ENCODE measurements at regions not wholly inside any gene's neighbourhood (a gene's known extent, or its start where the extent isn't known, plus 50 kb on each side); places are given as distances from the start of the nearest gene placed in this dataset.

DNA sequence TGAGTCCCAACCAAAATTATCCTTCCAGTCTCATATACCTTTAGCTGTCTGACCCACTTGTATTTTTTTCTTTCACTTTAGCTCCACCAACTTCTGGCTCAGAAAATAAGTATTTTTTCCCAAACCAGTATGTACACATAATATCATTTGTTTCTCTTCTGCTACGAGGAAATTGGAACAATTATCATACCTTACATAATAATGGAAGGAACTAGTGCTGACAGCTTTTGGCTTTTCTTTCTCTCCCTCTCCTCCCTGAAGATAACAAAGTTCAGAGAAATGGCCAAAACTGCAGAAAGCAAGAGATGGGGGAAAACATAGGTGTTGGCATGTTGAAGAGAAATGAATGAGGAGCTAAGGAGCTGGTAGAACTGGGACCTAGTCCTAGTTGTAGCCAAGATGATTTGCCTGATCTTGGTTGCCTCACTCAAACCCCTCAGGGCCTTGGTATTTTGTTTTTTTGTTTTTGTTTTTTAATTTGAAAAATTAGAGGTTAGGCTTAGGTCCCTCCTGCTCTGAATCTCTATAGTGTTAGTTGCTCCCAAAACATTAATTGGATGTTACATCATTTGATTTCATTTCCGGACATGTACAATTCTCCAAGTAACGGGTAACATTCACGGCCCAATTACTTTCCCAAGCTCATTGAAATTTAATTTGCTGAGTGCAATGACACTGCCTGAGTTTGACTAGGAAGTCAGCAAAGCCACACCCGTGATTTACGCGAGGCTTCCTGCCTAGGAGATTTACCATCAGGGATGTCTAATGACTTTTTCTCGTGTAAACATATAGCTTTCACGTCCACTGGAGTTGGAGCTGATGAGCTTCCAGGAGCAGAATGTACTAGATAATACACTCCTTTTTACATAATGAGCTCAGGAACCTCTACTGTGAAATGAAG, 291.6 kb downstream of the TLE1 start:
- TF ChIP-seq SMARCA5 (IDR thresholded peaks at IDR 0.05) (no peak), BACH1 (IDR thresholded peaks at IDR 0.05; ENCODE audit: borderline replicate concordance) (no peak)
- TF ChIP-seq, protein P1, sequence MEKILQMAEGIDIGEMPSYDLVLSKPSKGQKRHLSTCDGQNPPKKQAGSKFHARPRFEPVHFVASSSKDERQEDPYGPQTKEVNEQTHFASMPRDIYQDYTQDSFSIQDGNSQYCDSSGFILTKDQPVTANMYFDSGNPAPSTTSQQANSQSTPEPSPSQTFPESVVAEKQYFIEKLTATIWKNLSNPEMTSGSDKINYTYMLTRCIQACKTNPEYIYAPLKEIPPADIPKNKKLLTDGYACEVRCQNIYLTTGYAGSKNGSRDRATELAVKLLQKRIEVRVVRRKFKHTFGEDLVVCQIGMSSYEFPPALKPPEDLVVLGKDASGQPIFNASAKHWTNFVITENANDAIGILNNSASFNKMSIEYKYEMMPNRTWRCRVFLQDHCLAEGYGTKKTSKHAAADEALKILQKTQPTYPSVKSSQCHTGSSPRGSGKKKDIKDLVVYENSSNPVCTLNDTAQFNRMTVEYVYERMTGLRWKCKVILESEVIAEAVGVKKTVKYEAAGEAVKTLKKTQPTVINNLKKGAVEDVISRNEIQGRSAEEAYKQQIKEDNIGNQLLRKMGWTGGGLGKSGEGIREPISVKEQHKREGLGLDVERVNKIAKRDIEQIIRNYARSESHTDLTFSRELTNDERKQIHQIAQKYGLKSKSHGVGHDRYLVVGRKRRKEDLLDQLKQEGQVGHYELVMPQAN (conservative IDR thresholded peaks at IDR 0.05) = no peak
- Histone ChIP-seq H3K79me2 (ENCODE audit: control insufficient read depth, insufficient read depth, low read length) (no peaks in the 10 kb centered on the region), H3K9me3 (replicated peaks; ENCODE audit: control insufficient read depth, insufficient read depth, low read length) (no peaks in the 10 kb centered on the region), H3K4me2 (ENCODE audit: control insufficient read depth, insufficient read depth) (no peak overlapping the region), H3K27ac (ENCODE audit: control insufficient read depth, insufficient read depth) (no peak overlapping the region), H3K36me3 (ENCODE audit: control insufficient read depth in 2 of 2, insufficient read depth in 2 of 2, low read length in 1 of 2) (no peaks in the 10 kb centered on the region), H3K9ac (ENCODE audit: control insufficient read depth, insufficient read depth, low read length) (no peak overlapping the region), H4K20me1 (ENCODE audit: control insufficient read depth, insufficient read depth) (no peaks in the 10 kb centered on the region), H2AFZ (ENCODE audit: control insufficient read depth, low read depth, low read length) (no peak overlapping the region), H3K4me1 (ENCODE audit: control insufficient read depth, insufficient read depth, low read length) (no peaks in the 10 kb centered on the region), H3K4me3 (no peak overlapping the region), H3K27me3 (replicated peaks in 1 of 2; ENCODE audit: control insufficient read depth in 2 of 2, insufficient read depth in 2 of 2, low read length in 1 of 2) (no peaks in the 10 kb centered on the region)
- in situ Hi-C loops (cut with MboI) (no loop called here), intact Hi-C loops (cut with micrococcal nuclease; ENCODE audit: unreplicated experiment) (no loop called here)
- POLR2A ChIA-PET = no interaction called here
- RAD21 ChIA-PET (ENCODE audit: unreplicated experiment) = no interaction called here
- WGBS (ENCODE audit: insufficient coverage, insufficient replicate concordance, low lambda C conversion rate, missing lambda C conversion rate) = 34% methylated on average over 9 of the region's 9 CpGs
- SMC1A ChIA-PET (ENCODE audit: uncharacterized antibody, unreplicated experiment) = no interaction called here
- ATAC-seq (no peak), DNase-seq (ENCODE audit: low read depth, low spot score) (no peak), FAIRE-seq (no peak)
- CTCF ChIA-PET = interaction anchor here (0.7 kb wide), 1 partner anchor 278 kb away, joined by 3 read pairs; no protein-coding TSS in a partner anchor
- no TSS peak for BruUV-seq (replicated peaks)

DNA sequence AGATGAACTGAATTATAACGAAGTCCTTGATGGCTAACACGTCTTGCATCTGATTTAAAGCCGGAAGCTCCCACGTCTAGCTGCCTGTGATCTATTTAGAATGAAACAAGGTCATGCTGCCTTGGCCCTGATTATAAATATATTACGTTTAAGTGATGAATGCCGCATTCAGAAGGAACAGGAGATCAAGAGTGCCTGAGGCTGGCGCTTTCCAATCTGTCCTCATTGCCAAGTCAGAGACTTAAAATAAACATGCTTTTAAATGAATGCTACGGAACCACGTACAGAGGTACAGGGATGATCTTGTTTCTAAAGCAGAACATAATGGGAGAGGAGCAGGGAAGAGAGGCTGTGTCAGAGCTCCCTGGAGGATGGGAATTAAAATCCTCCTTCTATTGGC, 292.8 kb downstream of the TLE1 start:
- CTCF ChIA-PET = no interaction called here
- intact Hi-C loops (cut with micrococcal nuclease; ENCODE audit: unreplicated experiment) = no loop called here
- TF ChIP-seq POU2F2 (IDR thresholded peaks at IDR 0.05; ENCODE audit: borderline replicate concordance, low read depth, low read length) = no peak
- TF ChIP-seq USF2 (IDR thresholded peaks at IDR 0.05; ENCODE audit: borderline replicate concordance, low read depth, low read length) = no peak
- no peak for TF ChIP-seq MEF2B (IDR thresholded peaks at IDR 0.05; ENCODE audit: partially characterized antibody, poor library complexity, severe bottlenecking)
- TF ChIP-seq MLLT1 (IDR thresholded peaks at IDR 0.05) = no peak
- TF ChIP-seq ZNF274 (IDR thresholded peaks at IDR 0.05; ENCODE audit: insufficient read depth, insufficient read length) = no peak
- TF ChIP-seq IKZF2 (IDR thresholded peaks at IDR 0.05) = no peak
- no peak for TF ChIP-seq CHD2 (IDR thresholded peaks at IDR 0.05; ENCODE audit: borderline replicate concordance, low read depth, low read length)

More for the DNA sequence above, 292.8 kb downstream of the TLE1 start:
- no TSS peak for BruUV-seq (replicated peaks)
- Histone ChIP-seq H3K9me3 (replicated peaks; ENCODE audit: control insufficient read depth, insufficient read depth, low read length) (no peaks in the 10 kb centered on the region), H3K9ac (ENCODE audit: control insufficient read depth, insufficient read depth, low read length) (no peak overlapping the region), H4K20me1 (ENCODE audit: control insufficient read depth, insufficient read depth) (no peaks in the 10 kb centered on the region), H3K36me3 (ENCODE audit: control insufficient read depth in 2 of 2, insufficient read depth in 2 of 2, low read length in 1 of 2) (no peaks in the 10 kb centered on the region), H2AFZ (ENCODE audit: control insufficient read depth, low read depth, low read length) (no peak overlapping the region), H3K79me2 (ENCODE audit: control insufficient read depth, insufficient read depth, low read length) (no peaks in the 10 kb centered on the region), H3K27me3 (replicated peaks in 1 of 2; ENCODE audit: control insufficient read depth in 2 of 2, insufficient read depth in 2 of 2, low read length in 1 of 2) (no peaks in the 10 kb centered on the region), H3K4me3 (no peak overlapping the region), H3K4me2 (ENCODE audit: control insufficient read depth, insufficient read depth) (no peak overlapping the region), H3K4me1 (ENCODE audit: control insufficient read depth, insufficient read depth, low read length) (no peaks in the 10 kb centered on the region), H3K27ac (ENCODE audit: control insufficient read depth, insufficient read depth) (no peak overlapping the region)
- ATAC-seq (no peak), DNase-seq (ENCODE audit: low read depth, low spot score) (no peak), FAIRE-seq (no peak)
- 20% methylated on average over 9 of the region's 9 CpGs for WGBS (ENCODE audit: insufficient coverage, insufficient replicate concordance, low lambda C conversion rate, missing lambda C conversion rate)
- ChIA-PET POLR2A (no interaction called here), RAD21 (ENCODE audit: unreplicated experiment) (no interaction called here), SMC1A (ENCODE audit: uncharacterized antibody, unreplicated experiment) (no interaction called here)
- in situ Hi-C loops (cut with MboI) = no loop called here

All from GM12878 (cell line).